CD4-positive, alpha-beta T cell (primary cell): ENCODE measurements at regions not wholly inside any gene's neighbourhood (a gene's known extent, or its start where the extent isn't known, plus 50 kb on each side); places are given as distances from the start of the nearest gene placed in this dataset.

ENCODE experiments used
- ATAC-seq: fragments of 200-7000 bp; cut with Tn5 transposase; one replicate; pipeline ENCODE4 v1.10.0; 2022; ENCODE audit warnings: mild to moderate bottlenecking; ENCODE audit not compliant: poor library complexity
- CTCF ChIA-PET: fragments of 350-600 bp; sonication (Branson Sonifier 250); formaldehyde crosslinking; loops from one replicate; lab custom pipeline; 2021; ENCODE audit warnings: antibody characterized with exemption, inconsistent platforms; lab: Charles Lee
- POLR2A ChIA-PET: fragments of 350-600 bp; sonication (Branson Sonifier 250); formaldehyde crosslinking; loops from one replicate; lab custom pipeline; 2021; ENCODE audit warnings: antibody characterized with exemption, inconsistent platforms; lab: Charles Lee
- DNase-seq, 14 experiments: peaks; one replicate each; pipeline ENCODE4 v3.0.0-alpha.2; 2013 to 2020; ENCODE audit warnings: mixed read lengths in 2 of 14
- H3K27ac ChIP-seq, 2 donors: one replicate each; pipeline versions ENCODE4 v1.5.1 to v1.7.0; 2013; ENCODE audit warnings: low read length in 2 of 2, low read depth in 1 of 2, mild to moderate bottlenecking in 1 of 2
- H3K27me3 ChIP-seq, 2 experiments: 1 replicate in 1 of 2; 2 replicates in 1 of 2; pipeline versions ENCODE4 v1.6.1 to v1.7.0; 2013; ENCODE audit warnings: low read length in 2 of 2, control low read depth in 1 of 2, mild to moderate bottlenecking in 1 of 2, moderate library complexity in 1 of 2; ENCODE audit not compliant: insufficient read depth in 2 of 2, control insufficient read depth in 1 of 2
- H3K36me3 ChIP-seq: one replicate; pipeline ENCODE4 v1.6.1; 2013; ENCODE audit warnings: low read length, control low read depth; ENCODE audit not compliant: insufficient read depth
- H3K4me1 ChIP-seq: one replicate; pipeline ENCODE4 v1.6.1; 2013; ENCODE audit warnings: low read length, control low read depth; ENCODE audit not compliant: insufficient read depth
- H3K4me3 ChIP-seq: one replicate; pipeline ENCODE4 v1.5.1; 2013; ENCODE audit warnings: mild to moderate bottlenecking, low read length, moderate library complexity
- H3K9me3 ChIP-seq, 2 experiments: 1 replicate in 1 of 2; 2 replicates in 1 of 2; pipeline versions ENCODE4 v1.6.1 to v1.7.0; 2013; ENCODE audit warnings: low read length in 2 of 2, mild to moderate bottlenecking in 2 of 2, control low read depth in 1 of 2, moderate library complexity in 1 of 2; ENCODE audit not compliant: control insufficient read depth in 1 of 2, insufficient read depth in 1 of 2
- H3K27ac Mint-ChIP-seq: one replicate; pipeline ENCODE4 v1.8.0; 2020; ENCODE audit warnings: mixed read lengths
- H3K27me3 Mint-ChIP-seq: one replicate; pipeline ENCODE4 v1.8.0; 2021; ENCODE audit warnings: mixed read lengths
- H3K36me3 Mint-ChIP-seq: one replicate; pipeline ENCODE4 v1.8.0; 2021; ENCODE audit warnings: low read depth, mixed read lengths
- H3K4me1 Mint-ChIP-seq: one replicate; pipeline ENCODE4 v1.8.0; 2021; ENCODE audit warnings: low read depth, mixed read lengths
- H3K4me3 Mint-ChIP-seq: one replicate; pipeline ENCODE4 v1.8.0; 2020; ENCODE audit warnings: mild to moderate bottlenecking, mixed read lengths
- H3K9me3 Mint-ChIP-seq: one replicate; pipeline ENCODE4 v1.8.0; 2020; ENCODE audit warnings: mixed read lengths
- intact Hi-C, 2 experiments: fragments of 100-400 bp; cut with DNase I in 1 of 2; cut with micrococcal nuclease in 1 of 2; formaldehyde crosslinking; loops; one replicate each; pipeline versions ENCODE4 v1.15.1 to v1.9.0; 2023 to 2025; cut with DNase I, micrococcal nuclease
- TF ChIP-seq, protein P1 (sequence below): fragments of 200-600 bp; IDR thresholded peaks from one replicate; pipeline ENCODE4 v1.8.0; 2022; ENCODE audit warnings: antibody characterized with exemption, mild to moderate bottlenecking

DNA sequence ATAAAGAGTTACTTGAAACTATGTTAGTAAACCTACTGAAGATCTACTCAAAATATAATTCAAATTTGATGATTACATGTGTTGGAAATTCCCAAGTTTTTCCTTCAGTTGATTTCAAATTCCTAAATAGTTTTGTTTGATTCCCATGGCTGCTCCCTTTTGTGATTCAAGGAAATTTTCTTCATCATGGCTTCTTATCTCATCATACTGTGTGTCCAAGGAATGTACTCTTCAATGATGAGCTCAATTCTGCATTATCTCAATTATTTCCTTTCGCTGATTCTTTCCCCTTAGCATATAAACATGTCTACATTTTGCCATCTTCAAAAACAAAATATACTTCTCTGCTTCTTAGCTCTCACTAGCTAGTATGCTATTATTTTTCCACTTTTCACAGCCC, 460.4 kb upstream of the NAALADL2 start:
- no peaks in the 10 kb centered on the region for H3K4me1 ChIP-seq
- Mint-ChIP-seq H3K36me3 (no peaks in the 10 kb centered on the region), H3K4me1 (no peaks in the 10 kb centered on the region), H3K4me3 (no peak overlapping the region), H3K9me3 (no peaks in the 10 kb centered on the region), H3K27ac (no peak overlapping the region), H3K27me3 (no peaks in the 10 kb centered on the region)
- POLR2A ChIA-PET: no interaction called here
- CTCF ChIA-PET: no interaction called here
- TF ChIP-seq, protein P1, sequence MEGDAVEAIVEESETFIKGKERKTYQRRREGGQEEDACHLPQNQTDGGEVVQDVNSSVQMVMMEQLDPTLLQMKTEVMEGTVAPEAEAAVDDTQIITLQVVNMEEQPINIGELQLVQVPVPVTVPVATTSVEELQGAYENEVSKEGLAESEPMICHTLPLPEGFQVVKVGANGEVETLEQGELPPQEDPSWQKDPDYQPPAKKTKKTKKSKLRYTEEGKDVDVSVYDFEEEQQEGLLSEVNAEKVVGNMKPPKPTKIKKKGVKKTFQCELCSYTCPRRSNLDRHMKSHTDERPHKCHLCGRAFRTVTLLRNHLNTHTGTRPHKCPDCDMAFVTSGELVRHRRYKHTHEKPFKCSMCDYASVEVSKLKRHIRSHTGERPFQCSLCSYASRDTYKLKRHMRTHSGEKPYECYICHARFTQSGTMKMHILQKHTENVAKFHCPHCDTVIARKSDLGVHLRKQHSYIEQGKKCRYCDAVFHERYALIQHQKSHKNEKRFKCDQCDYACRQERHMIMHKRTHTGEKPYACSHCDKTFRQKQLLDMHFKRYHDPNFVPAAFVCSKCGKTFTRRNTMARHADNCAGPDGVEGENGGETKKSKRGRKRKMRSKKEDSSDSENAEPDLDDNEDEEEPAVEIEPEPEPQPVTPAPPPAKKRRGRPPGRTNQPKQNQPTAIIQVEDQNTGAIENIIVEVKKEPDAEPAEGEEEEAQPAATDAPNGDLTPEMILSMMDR: no peak
- intact Hi-C loops: no loop called here
- DNase-seq (no peak), ATAC-seq (no peak)
- H3K27ac ChIP-seq: no peak overlapping the region
- no peaks in the 10 kb centered on the region for H3K27me3 ChIP-seq
- H3K9me3 ChIP-seq: no peaks in the 10 kb centered on the region
- no peaks in the 10 kb centered on the region for H3K36me3 ChIP-seq
- no peak overlapping the region for H3K4me3 ChIP-seq

DNA sequence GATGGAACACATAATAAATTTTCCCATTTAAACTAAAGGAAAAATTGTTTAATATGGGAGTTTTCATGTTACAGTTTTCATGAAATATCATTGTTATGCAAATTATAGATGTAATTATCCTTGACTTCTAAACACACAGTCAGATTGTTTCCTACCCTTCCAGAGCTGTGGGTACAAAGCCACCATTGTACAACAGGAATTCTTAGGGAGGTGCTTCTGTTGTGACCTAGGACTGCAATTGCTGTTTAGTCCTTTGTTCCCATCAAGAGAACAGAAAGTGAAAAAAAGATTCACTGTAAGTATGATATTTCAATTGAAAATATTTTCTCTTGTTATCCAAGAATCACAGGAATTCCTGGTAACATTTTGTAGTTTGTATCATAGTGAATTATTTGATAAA, 455.3 kb upstream of the NAALADL2 start:
- ChIA-PET POLR2A (no interaction called here), CTCF (no interaction called here)

DNA sequence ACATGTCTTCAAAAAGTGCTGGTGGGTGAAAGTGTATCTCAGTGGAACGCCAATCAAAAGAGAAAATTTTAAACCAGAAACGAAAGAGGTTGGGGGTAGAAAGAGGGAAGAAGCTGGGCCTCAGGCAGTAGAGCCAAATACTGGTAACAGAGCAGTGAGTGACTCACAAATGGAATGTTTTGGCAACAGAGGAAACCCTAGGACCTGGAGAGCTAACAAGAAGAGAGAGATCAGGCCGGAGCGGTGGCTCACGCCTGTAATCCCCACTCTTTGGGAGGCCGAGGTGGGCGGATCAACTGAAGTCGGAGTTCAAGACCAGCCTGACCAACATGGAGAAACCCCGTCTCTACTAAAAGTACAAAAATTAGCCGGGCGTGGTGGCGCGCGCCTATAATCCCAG, 450.8 kb upstream of the NAALADL2 start:
- TF ChIP-seq, protein P1: no peak
- Histone ChIP-seq H3K4me1 (no peaks in the 10 kb centered on the region), H3K9me3 (peaks cover 0 to 3% of the 10 kb centered on the region in 2 experiments), H3K36me3 (no peaks in the 10 kb centered on the region), H3K4me3 (no peak overlapping the region), H3K27me3 (no peaks in the 10 kb centered on the region), H3K27ac (no peak overlapping the region)
- ChIA-PET CTCF (no interaction called here), POLR2A (no interaction called here)
- Mint-ChIP-seq H3K36me3 (no peaks in the 10 kb centered on the region), H3K9me3 (peaks cover 3% of the 10 kb centered on the region), H3K4me1 (no peaks in the 10 kb centered on the region), H3K27ac (no peak overlapping the region), H3K4me3 (no peak overlapping the region), H3K27me3 (no peaks in the 10 kb centered on the region)
- no peak for ATAC-seq
- no peak for DNase-seq
- intact Hi-C loops: no loop called here

More for the DNA sequence above, 455.3 kb upstream of the NAALADL2 start:
- H3K27me3 ChIP-seq: no peaks in the 10 kb centered on the region
- Mint-ChIP-seq H3K27me3 (no peaks in the 10 kb centered on the region), H3K9me3 (peaks cover 3% of the 10 kb centered on the region), H3K27ac (no peak overlapping the region), H3K36me3 (no peaks in the 10 kb centered on the region), H3K4me3 (no peak overlapping the region), H3K4me1 (no peaks in the 10 kb centered on the region)
- H3K4me3 ChIP-seq: no peak overlapping the region
- H3K36me3 ChIP-seq: no peaks in the 10 kb centered on the region
- H3K4me1 ChIP-seq: no peaks in the 10 kb centered on the region
- no peak for DNase-seq
- H3K27ac ChIP-seq: no peak overlapping the region
- peaks cover 0 to 3% of the 10 kb centered on the region in 2 experiments for H3K9me3 ChIP-seq
- TF ChIP-seq, protein P1: no peak
- intact Hi-C loops: no loop called here
- ATAC-seq: no peak
